SK-N-SH treated with all-trans-retinoic acid at 6 μM for 48 hours (cell line): ENCODE measurements at regions not wholly inside any gene's neighbourhood (a gene's known extent, or its start where the extent isn't known, plus 50 kb on each side); places are given as distances from the start of the nearest gene placed in this dataset.

ENCODE experiments used
- ATAC-seq: fragments of 200-7000 bp; cut with Tn5 transposase; 3 replicates; pipeline ENCODE4 v1.9.1; 2020; ENCODE audit warnings: mild to moderate bottlenecking, moderate library complexity
- ARNTL ChIP-seq: fragments of 450-650 bp; formaldehyde crosslinking; IDR thresholded peaks from 2 replicates; pipeline ENCODE4 v1.5.0; 2020; ENCODE audit warnings: low read depth, mild to moderate bottlenecking, moderate library complexity, borderline replicate concordance
- BACH2 ChIP-seq: fragments of 250-450 bp; sonication (Bioruptor Pico); IDR thresholded peaks from 2 replicates; pipeline ENCODE4 v1.9.0; 2021; ENCODE audit warnings: mild to moderate bottlenecking, borderline replicate concordance
- CSDC2 ChIP-seq: fragments of 250-450 bp; sonication (Bioruptor Pico); IDR thresholded peaks from 2 replicates; pipeline ENCODE4 v1.5.0; 2020; ENCODE audit warnings: mild to moderate bottlenecking, moderate library complexity
- ESRRG ChIP-seq: fragments of 250-450 bp; sonication (Bioruptor Pico); IDR thresholded peaks from 2 replicates; pipeline ENCODE4 v1.6.1; 2021; ENCODE audit warnings: mild to moderate bottlenecking
- GLIS3 ChIP-seq: fragments of 250-450 bp; sonication (Bioruptor Pico); IDR thresholded peaks from 2 replicates; pipeline ENCODE4 v1.5.0; 2020; ENCODE audit warnings: mild to moderate bottlenecking, moderate library complexity
- ISL1 ChIP-seq: fragments of 250-450 bp; sonication (Bioruptor Pico); IDR thresholded peaks from 2 replicates; pipeline ENCODE4 v2.1.2; 2022; ENCODE audit warnings: mild to moderate bottlenecking, moderate library complexity
- PATZ1 ChIP-seq: fragments of 250-450 bp; sonication (Bioruptor Pico); IDR thresholded peaks from 2 replicates; pipeline ENCODE4 v1.8.0; 2020; ENCODE audit warnings: mild to moderate bottlenecking, moderate library complexity, borderline replicate concordance
- POU6F1 ChIP-seq: fragments of 250-450 bp; sonication (Bioruptor Pico); IDR thresholded peaks from 2 replicates; pipeline ENCODE4 v1.8.0; 2021; ENCODE audit warnings: low read depth, mild to moderate bottlenecking, moderate library complexity, borderline replicate concordance
- RARB ChIP-seq: fragments of 250-450 bp; sonication (Bioruptor Pico); IDR thresholded peaks from 2 replicates; pipeline ENCODE4 v1.8.0; 2021; ENCODE audit warnings: mild to moderate bottlenecking, moderate library complexity
- SNAI2 ChIP-seq: fragments of 250-450 bp; sonication (Bioruptor Pico); IDR thresholded peaks from 2 replicates; pipeline ENCODE4 v1.5.0; 2020; ENCODE audit warnings: mild to moderate bottlenecking, moderate library complexity
- TCF4 ChIP-seq: fragments of 250-450 bp; sonication (Bioruptor Pico); IDR thresholded peaks from 2 replicates; pipeline ENCODE4 v1.8.0; 2021; ENCODE audit warnings: mild to moderate bottlenecking, moderate library complexity, borderline replicate concordance
- TOX ChIP-seq: fragments of 250-450 bp; sonication (Bioruptor Pico); IDR thresholded peaks from 2 replicates; pipeline ENCODE4 v1.8.0; 2021; ENCODE audit warnings: mild to moderate bottlenecking, moderate library complexity, borderline replicate concordance
- ZC3H10 ChIP-seq: fragments of 250-450 bp; sonication (Bioruptor Pico); IDR thresholded peaks from 2 replicates; pipeline ENCODE4 v1.5.1; 2021; ENCODE audit warnings: mild to moderate bottlenecking, moderate library complexity
- ZFP3 ChIP-seq: fragments of 250-450 bp; sonication (Bioruptor Pico); IDR thresholded peaks from 2 replicates; pipeline ENCODE4 v1.5.0; 2020; ENCODE audit warnings: mild to moderate bottlenecking, moderate library complexity
- ZFP30 ChIP-seq: fragments of 450-650 bp; formaldehyde crosslinking; IDR thresholded peaks from 2 replicates; pipeline ENCODE4 v1.5.0; 2022; ENCODE audit warnings: mild to moderate bottlenecking, moderate library complexity
- ZNF565 ChIP-seq: fragments of 450-650 bp; formaldehyde crosslinking; conservative IDR thresholded peaks from 2 replicates; pipeline ENCODE4 v1.5.0; 2020; ENCODE audit warnings: low read depth, mild to moderate bottlenecking, moderate library complexity
- ZNF70 ChIP-seq: fragments of 450-650 bp; formaldehyde crosslinking; IDR thresholded peaks from 2 replicates; pipeline ENCODE4 v1.5.0; 2020; ENCODE audit warnings: mild to moderate bottlenecking, moderate library complexity
- TF ChIP-seq, protein P1 (sequence below): fragments of 250-450 bp; sonication (Bioruptor Pico); IDR thresholded peaks from 2 replicates; pipeline ENCODE4 v1.5.1; 2020; ENCODE audit warnings: low read depth, mild to moderate bottlenecking, moderate library complexity

- no peak for TF ChIP-seq ARNTL (CRISPR knock-in tag)
- no peak for TF ChIP-seq POU6F1 (CRISPR knock-in tag)
- no peak for TF ChIP-seq ZFP3 (CRISPR knock-in tag)
- no peak for TF ChIP-seq TCF4 (CRISPR knock-in tag)
- TF ChIP-seq, all 23 proteins: peak for 0
These were observed 396.6 kb downstream of the NPHP4 start (continued) for GRCh38 chr1:5595531-5596170.

DNA sequence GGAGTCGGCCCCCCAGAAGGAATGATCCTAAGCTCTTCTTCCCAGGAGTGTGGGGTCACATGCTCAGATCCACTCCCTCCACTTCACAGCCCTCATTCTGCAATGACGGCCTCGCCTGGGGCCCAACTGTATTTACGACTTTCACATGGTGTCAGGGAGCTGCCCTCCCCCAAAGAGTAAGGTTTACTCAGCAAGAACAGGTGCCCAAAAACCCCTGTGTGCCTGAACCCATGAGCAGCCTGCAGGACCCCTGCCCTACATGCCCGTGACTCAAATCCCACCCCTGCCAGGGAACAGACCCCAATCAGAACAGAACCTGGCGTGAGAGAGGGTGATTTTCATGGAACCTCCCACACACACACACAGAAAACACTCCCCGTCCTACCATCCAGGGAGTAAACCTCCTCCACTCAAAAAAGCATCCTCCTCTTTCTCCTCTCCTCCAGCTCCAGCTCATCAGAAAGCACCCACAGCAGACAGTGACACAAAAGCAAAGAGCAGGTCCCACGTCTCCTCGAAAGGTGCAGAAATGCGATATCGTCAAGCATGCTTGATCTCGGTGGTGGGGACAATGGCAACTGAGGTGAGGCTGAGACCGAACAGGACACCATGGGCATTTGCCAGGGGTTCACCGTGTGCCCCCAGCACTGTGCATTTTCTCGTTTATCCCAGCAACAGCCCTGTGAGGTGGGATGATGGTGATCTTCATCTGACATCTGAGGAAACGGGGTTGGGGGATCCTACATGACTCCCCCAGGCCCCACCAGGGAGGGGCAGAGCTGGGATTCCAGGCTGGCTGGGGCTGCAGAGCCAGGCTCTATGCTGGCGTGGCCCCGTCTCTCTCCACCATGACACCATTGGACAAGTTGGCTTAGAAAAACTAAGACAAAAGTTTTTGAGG lies 397.9 kb downstream of the NPHP4 start:
- ATAC-seq, result no peak
- TF ChIP-seq ISL1 (CRISPR knock-in tag) (no peak), ARNTL (CRISPR knock-in tag) (no peak), TOX (no peak), GLIS3 (CRISPR knock-in tag) (no peak), ESRRG (no peak)
- TF ChIP-seq, protein P1, sequence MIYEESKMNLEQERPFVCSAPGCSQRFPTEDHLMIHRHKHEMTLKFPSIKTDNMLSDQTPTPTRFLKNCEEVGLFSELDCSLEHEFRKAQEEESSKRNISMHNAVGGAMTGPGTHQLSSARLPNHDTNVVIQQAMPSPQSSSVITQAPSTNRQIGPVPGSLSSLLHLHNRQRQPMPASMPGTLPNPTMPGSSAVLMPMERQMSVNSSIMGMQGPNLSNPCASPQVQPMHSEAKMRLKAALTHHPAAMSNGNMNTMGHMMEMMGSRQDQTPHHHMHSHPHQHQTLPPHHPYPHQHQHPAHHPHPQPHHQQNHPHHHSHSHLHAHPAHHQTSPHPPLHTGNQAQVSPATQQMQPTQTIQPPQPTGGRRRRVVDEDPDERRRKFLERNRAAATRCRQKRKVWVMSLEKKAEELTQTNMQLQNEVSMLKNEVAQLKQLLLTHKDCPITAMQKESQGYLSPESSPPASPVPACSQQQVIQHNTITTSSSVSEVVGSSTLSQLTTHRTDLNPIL (CRISPR knock-in tag), result no peak

DNA sequence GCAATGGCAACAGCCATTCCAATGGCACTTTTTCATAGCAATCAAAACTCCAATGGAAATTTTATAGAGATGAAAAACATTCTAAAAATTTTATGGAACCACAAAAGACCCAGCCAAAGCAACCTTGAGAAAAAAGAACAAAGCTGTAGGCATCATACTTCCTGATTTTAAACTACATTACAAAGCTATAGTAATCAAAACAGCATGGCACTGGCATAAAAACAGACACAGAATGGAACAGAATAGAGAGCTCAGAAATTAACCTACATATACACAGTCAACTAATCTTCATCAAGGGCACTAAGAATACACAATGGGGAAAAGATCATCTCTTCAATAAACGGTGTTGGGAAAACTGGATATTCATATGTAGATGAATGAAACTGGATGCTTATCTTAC lies 401.5 kb downstream of the NPHP4 start:
- TF ChIP-seq RARB (CRISPR knock-in tag), result no peak
- TF ChIP-seq BACH2, result no peak
- TF ChIP-seq POU6F1 (CRISPR knock-in tag), result no peak
- TF ChIP-seq ZFP3 (CRISPR knock-in tag), result no peak
- no peak for TF ChIP-seq ARNTL (CRISPR knock-in tag)
- no peak for ATAC-seq

DNA sequence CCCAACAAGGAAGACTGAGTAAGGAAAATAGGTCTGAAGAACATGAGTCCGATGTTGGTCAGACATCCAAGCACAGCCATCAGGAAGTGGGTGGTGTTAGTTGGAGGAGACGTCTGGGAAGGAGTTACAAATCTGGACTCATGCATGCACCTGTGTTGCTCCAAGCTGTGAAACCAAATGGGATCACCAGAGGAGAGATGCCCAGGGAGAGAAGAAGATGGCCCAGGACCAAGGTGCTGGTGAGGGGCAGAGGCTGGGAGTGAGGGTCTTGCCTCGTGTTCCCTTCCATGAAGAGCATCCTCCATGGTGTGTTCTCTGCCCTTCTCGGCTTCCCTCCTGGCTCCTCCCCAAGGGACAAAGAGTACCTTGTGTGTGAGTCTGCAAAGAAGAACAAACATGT lies 405.6 kb downstream of the NPHP4 start:
- ATAC-seq, result no peak
- TF ChIP-seq ARNTL (CRISPR knock-in tag) (no peak), TOX (no peak), CSDC2 (CRISPR knock-in tag) (no peak)

DNA sequence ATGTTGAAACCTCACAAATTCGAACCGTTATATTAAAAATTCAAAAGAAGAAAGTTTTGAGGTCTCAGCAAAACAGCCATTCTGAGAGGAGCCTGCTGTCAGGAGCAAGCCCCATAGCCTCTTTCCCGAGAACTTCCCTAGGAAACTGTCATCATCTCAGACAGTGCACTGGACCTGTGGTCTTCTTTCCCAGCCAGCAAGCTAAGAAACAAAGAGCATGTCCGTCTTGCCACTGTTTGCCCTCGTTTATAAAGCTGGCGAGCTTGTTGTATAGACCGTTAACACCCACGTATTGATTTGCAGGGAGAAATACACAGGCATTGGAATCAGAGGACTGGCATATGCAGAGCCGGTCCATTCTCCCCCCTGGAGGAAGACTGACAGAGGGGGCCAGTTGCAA lies 407.0 kb downstream of the NPHP4 start:
- no peak for ATAC-seq

DNA sequence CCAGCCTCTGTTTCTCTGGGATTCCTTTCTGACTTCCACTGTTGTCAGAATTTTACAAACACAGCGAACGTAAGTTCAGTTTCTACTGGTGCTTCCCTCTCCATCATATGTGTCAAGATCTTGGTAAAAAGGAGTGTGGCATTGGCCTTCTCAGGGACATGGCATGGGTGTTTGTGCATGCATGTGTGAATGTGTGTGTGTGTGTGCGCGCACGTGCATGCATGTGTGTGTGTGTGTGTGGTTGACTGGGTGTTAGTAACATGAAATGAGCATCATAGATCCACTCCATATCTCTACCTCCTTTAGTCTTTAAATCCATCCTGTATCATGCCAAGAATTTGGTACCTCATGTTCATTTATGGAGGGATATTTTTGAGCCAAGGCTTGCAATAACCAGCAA lies 411.3 kb downstream of the NPHP4 start:
- ATAC-seq, result no peak

More for the DNA sequence above, 407.0 kb downstream of the NPHP4 start:
- no peak for TF ChIP-seq ZFP3 (CRISPR knock-in tag)
- no peak for TF ChIP-seq ZNF70 (CRISPR knock-in tag)
- no peak for TF ChIP-seq TOX
- no peak for TF ChIP-seq ZFP30 (CRISPR knock-in tag)
- no peak for TF ChIP-seq ARNTL (CRISPR knock-in tag)
- TF ChIP-seq CSDC2 (CRISPR knock-in tag), result no peak
- TF ChIP-seq, all 23 proteins: peak for 0

GRCh38 chr1:5579966-5580365 lies 412.3 kb downstream of the NPHP4 start:
- ATAC-seq, result no peak
- TF ChIP-seq SNAI2 (CRISPR knock-in tag) (no peak), ARNTL (CRISPR knock-in tag) (no peak), BACH2 (no peak), TCF4 (CRISPR knock-in tag) (no peak), PATZ1 (no peak), RARB (CRISPR knock-in tag) (no peak)
- TF ChIP-seq, protein P1 (CRISPR knock-in tag), result no peak

More for the DNA sequence above, 411.3 kb downstream of the NPHP4 start:
- TF ChIP-seq ZFP3 (CRISPR knock-in tag) (no peak), ARNTL (CRISPR knock-in tag) (no peak), CSDC2 (CRISPR knock-in tag) (no peak), ZC3H10 (CRISPR knock-in tag) (no peak), ZFP30 (CRISPR knock-in tag) (no peak), ZNF565 (no peak)
